ENCODE measurements at regions not wholly inside any gene's neighbourhood (a gene's known extent, or its start where the extent isn't known, plus 50 kb on each side); places are given as distances from the start of the nearest gene placed in this dataset.
"Not testable (repeated sequence)": the region's sequence is repeated elsewhere in the genome, so short reads cannot be mapped to it uniquely, and the experiment has no call there.

DNA sequence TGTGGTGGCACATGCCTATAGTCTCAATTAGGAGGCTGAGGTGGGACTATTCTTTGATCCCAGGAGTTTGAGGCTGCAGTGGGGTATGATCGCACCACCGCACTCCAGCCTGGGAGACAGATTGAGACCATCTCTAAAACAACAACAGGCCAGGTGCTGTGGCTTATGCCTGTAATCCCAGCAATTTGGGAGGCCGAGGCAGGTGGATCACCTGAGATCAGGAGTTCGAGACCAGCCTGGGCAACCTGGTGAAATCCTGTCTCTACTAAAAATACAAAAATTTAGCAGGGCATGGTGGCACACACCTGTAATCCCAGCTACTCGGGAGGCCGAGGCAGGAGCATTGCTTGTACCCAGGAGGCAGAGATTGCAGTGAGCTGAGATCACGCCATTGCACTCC is 60.6 kb upstream of the CCT8L2 start:
- not testable (repeated sequence) for TF ChIP-seq POLR2AphosphoS5 (IDR thresholded peaks at IDR 0.05; ENCODE audit: borderline replicate concordance, low read depth, low read length); EZH2 (IDR thresholded peaks at IDR 0.05)

Data from SK-N-MC (cell line).